GM10248 (cell line): ENCODE measurements at regions not wholly inside any gene's neighbourhood (a gene's known extent, or its start where the extent isn't known, plus 50 kb on each side); places are given as distances from the start of the nearest gene placed in this dataset.

Experiments used
- CTCF ChIA-PET: fragments of 300-600 bp; sonication (Branson Sonifier 250); formaldehyde crosslinking; extraction: SDS; loops from one replicate; lab custom pipeline; 2021; ENCODE audit warnings: antibody characterized with exemption; lab: Yijun Ruan, JAX
- POLR2A ChIA-PET: fragments of 350-650 bp; sonication (Branson Sonifier 250); formaldehyde crosslinking; extraction: SDS; loops from one replicate; lab custom pipeline; 2020; ENCODE audit warnings: antibody characterized with exemption; lab: Yijun Ruan, JAX
- DNase-seq: peaks from one replicate; pipeline ENCODE4 v3.0.0; 2012; ENCODE audit errors: extremely low spot score
- CTCF ChIP-seq: IDR thresholded peaks from 2 replicates; pipeline ENCODE4 v1.5.1; 2012; ENCODE audit warnings: mild to moderate bottlenecking, low read depth; ENCODE audit errors: extremely low read depth, missing control alignments, control extremely low read depth

- ChIA-PET POLR2A (no interaction called here), CTCF (interaction anchor here (0.9 to 1.6 kb wide), 5 partner anchors 13 to 24 kb away, joined by 3 to 6 read pairs (median 4); no protein-coding TSS in a partner anchor)
- no peak for DNase-seq
- TF ChIP-seq CTCF = no peak
Observed at GRCh38 chr4:53730031-53730805, 138.9 kb upstream of the LNX1 start.

- no peak for TF ChIP-seq CTCF
- CTCF ChIA-PET = interaction anchor here (1.7 kb wide), 1 partner anchor 16 kb away, joined by 4 read pairs; no protein-coding TSS in a partner anchor
- no peak for DNase-seq
- POLR2A ChIA-PET = no interaction called here
Observed at GRCh38 chr4:53722110-53722509, 130.8 kb upstream of the LNX1 start.

GRCh38 chr4:53721263-53721662 lies 130.0 kb upstream of the LNX1 start:
- POLR2A ChIA-PET = no interaction called here
- CTCF ChIA-PET = interaction anchor here (1.7 kb wide), 1 partner anchor 15 kb away, joined by 4 read pairs; no protein-coding TSS in a partner anchor
- no peak for DNase-seq

GRCh38 chr4:53720776-53721175 lies 129.5 kb upstream of the LNX1 start:
- TF ChIP-seq CTCF = no peak
- POLR2A ChIA-PET = no interaction called here
- DNase-seq = no peak
- CTCF ChIA-PET = interaction anchor here (1.7 kb wide), 1 partner anchor 14 kb away, joined by 4 read pairs; no protein-coding TSS in a partner anchor

More at GRCh38 chr4:53721263-53721662, 130.0 kb upstream of the LNX1 start:
- TF ChIP-seq CTCF = no peak

DNA sequence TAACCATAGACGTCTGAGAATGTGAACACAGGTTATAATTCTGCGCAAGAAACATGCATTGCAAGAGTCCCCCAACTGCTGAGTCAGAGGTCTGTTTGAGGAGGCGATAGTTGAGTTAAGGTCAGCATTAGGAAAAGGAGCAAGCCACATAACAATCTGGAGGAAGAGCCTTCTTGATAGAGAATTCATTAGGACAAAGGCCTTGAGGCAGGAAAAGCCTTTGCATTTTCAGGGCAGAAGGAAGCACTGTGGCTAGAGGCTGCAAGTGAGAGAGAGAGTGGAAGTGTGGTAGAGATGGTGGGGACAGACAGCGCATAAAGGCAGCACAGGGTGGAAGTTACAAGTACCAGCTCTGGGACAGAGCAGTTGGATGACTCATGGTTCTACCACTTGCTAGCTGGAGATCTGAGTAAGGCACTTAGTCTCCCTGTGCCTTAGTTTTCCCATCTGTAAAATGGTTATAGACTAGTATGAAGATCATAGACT lies 125.8 kb upstream of the LNX1 start:
- no peak for TF ChIP-seq CTCF
- ChIA-PET CTCF (interaction anchor here (1.2 to 4.2 kb wide), 4 partner anchors 11 to 19 kb away, joined by 3 to 30 read pairs (median 4); no protein-coding TSS in a partner anchor), POLR2A (no interaction called here)
- DNase-seq = no peak

DNA sequence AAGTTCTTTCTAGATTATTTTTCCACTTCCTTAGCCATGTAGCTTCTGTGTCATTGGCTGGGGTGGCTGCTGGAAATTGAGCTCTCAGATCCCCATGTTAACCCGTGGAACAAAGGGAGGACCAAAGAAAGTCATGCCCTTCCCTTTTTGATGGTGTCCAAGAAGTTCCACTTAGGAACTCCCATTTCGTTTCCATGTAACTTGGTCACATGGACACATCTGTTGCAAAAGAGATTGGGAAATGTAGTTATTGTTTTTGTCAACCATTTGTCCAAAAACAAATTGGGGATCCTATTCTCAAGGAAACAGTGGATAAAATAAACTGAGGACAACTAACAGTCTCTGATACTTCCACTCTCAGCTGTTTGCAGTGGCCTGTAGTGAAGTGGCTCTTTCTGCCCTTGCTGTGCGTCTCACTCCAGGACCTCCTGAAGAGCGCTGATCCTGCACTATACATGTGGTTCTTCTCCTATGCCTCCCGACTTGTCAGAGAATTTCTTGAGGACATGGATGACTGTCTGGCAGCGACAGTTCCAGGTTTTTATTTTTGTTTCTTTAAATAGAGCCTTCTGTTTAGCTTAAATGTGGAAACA lies 125.3 kb upstream of the LNX1 start:
- ChIA-PET POLR2A (no interaction called here), CTCF (interaction anchor here (1.2 to 4.2 kb wide), 4 partner anchors 10 to 20 kb away, joined by 3 to 30 read pairs (median 4); no protein-coding TSS in a partner anchor)
- no peak for TF ChIP-seq CTCF
- no peak for DNase-seq
